NCI-H748 (cell line): ENCODE measurements at regions not wholly inside any gene's neighbourhood (a gene's known extent, or its start where the extent isn't known, plus 50 kb on each side); places are given as distances from the start of the nearest gene placed in this dataset.
"Not testable (repeated sequence)": the region's sequence is repeated elsewhere in the genome, so short reads cannot be mapped to it uniquely, and the experiment has no call there.

Experiments used
- DNase-seq: peaks from one replicate; lab custom pipeline; 2025; ENCODE audit not compliant: unreplicated experiment; lab: John Stamatoyannopoulos, UW

- peak; percentile 94 for DNase-seq
Observed at GRCh38 chr2:145800151-145801091, 1280.5 kb upstream of the ZEB2 start.

- DNase-seq, result no peak
Observed at GRCh38 chr2:145799595-145800108, 1279.7 kb upstream of the ZEB2 start.

GRCh38 chr2:145798419-145798818 lies 1278.5 kb upstream of the ZEB2 start:
- no peak for DNase-seq

GRCh38 chr2:145797692-145798091 lies 1277.8 kb upstream of the ZEB2 start:
- DNase-seq, result no peak

GRCh38 chr2:145792745-145793144 lies 1272.8 kb upstream of the ZEB2 start:
- no peak for DNase-seq

GRCh38 chr2:145789636-145790035 lies 1269.7 kb upstream of the ZEB2 start:
- DNase-seq, result no peak

- DNase-seq, result not testable (repeated sequence)
Observed at GRCh38 chr2:145787597-145788361, 1267.9 kb upstream of the ZEB2 start.

- not testable (repeated sequence) for DNase-seq
Observed at GRCh38 chr2:145782607-145783006, 1262.7 kb upstream of the ZEB2 start.

GRCh38 chr2:145777914-145778313 lies 1258.0 kb upstream of the ZEB2 start:
- DNase-seq, result no peak

GRCh38 chr2:145777297-145777696 lies 1257.4 kb upstream of the ZEB2 start:
- no peak for DNase-seq

- DNase-seq, result no peak
Observed at GRCh38 chr2:145775591-145775990, 1255.7 kb upstream of the ZEB2 start.

GRCh38 chr2:145771525-145771924 lies 1251.6 kb upstream of the ZEB2 start:
- no peak for DNase-seq

GRCh38 chr2:145769011-145769716 lies 1249.2 kb upstream of the ZEB2 start:
- DNase-seq, result peak; percentile 67

- DNase-seq, result no peak
Observed at GRCh38 chr2:145765874-145766273, 1246.0 kb upstream of the ZEB2 start.

- DNase-seq, result peak; percentile 79
Observed at GRCh38 chr2:145764631-145765030, 1244.7 kb upstream of the ZEB2 start.

GRCh38 chr2:145760781-145761649 lies 1241.1 kb upstream of the ZEB2 start:
- no peak for DNase-seq

- no peak for DNase-seq
Observed at GRCh38 chr2:145759228-145759915, 1239.5 kb upstream of the ZEB2 start.

GRCh38 chr2:145757503-145758246 lies 1237.8 kb upstream of the ZEB2 start:
- DNase-seq, result no peak
